Hepatocyte (in vitro differentiated cells): ENCODE measurements at regions not wholly inside any gene's neighbourhood (a gene's known extent, or its start where the extent isn't known, plus 50 kb on each side); places are given as distances from the start of the nearest gene placed in this dataset.

Experiments
- DNase-seq: peaks from one replicate; pipeline ENCODE4 v3.0.0-alpha.2; 2016; ENCODE audit warnings: low spot score
- H2AFZ ChIP-seq: fragments of 200-600 bp; sonication (generic); 2 replicates; pipeline ENCODE4 v1.6.0; 2016; ENCODE audit warnings: antibody characterized with exemption, mild to moderate bottlenecking
- H3K27ac ChIP-seq: fragments of 200-600 bp; sonication (generic); 2 replicates; pipeline ENCODE4 v1.5.1; 2016; ENCODE audit warnings: mild to moderate bottlenecking
- H3K27me3 ChIP-seq: fragments of 200-600 bp; sonication (generic); 2 replicates; pipeline ENCODE4 v1.6.1; 2016
- H3K36me3 ChIP-seq: fragments of 200-600 bp; sonication (generic); replicated peaks from 2 replicates; pipeline ENCODE4 v1.5.1; 2016; ENCODE audit warnings: low read depth; ENCODE audit not compliant: insufficient read depth
- H3K4me1 ChIP-seq: fragments of 200-600 bp; sonication (generic); 2 replicates; pipeline ENCODE4 v1.5.1; 2016; ENCODE audit warnings: mild to moderate bottlenecking, moderate library complexity; ENCODE audit not compliant: insufficient read depth
- H3K4me2 ChIP-seq: fragments of 200-600 bp; sonication (generic); 2 replicates; pipeline ENCODE4 v1.6.0; 2016
- H3K4me3 ChIP-seq: fragments of 200-600 bp; sonication (generic); 2 replicates; pipeline ENCODE4 v1.5.1; 2016; ENCODE audit warnings: mild to moderate bottlenecking
- H3K79me2 ChIP-seq: fragments of 200-600 bp; sonication (generic); 2 replicates; pipeline ENCODE4 v1.6.0; 2017; ENCODE audit warnings: mild to moderate bottlenecking
- H3K9me2 ChIP-seq: fragments of 200-600 bp; sonication (generic); replicated peaks from 2 replicates; pipeline ENCODE4 v1.6.0; 2017; ENCODE audit warnings: mild to moderate bottlenecking; ENCODE audit not compliant: insufficient read depth
- H3K9me3 ChIP-seq: fragments of 200-600 bp; sonication (generic); 2 replicates; pipeline ENCODE4 v1.5.1; 2016; ENCODE audit warnings: low read depth, mild to moderate bottlenecking
- H4K20me1 ChIP-seq: fragments of 200-600 bp; sonication (generic); 2 replicates; pipeline ENCODE4 v1.6.0; 2016; ENCODE audit warnings: mild to moderate bottlenecking; ENCODE audit not compliant: insufficient read depth, poor library complexity, severe bottlenecking
- EZH2 ChIP-seq: fragments of 200-600 bp; sonication (generic); IDR thresholded peaks from 2 replicates; pipeline ENCODE4 v1.6.1; 2016; ENCODE audit warnings: antibody characterized with exemption, mild to moderate bottlenecking, borderline replicate concordance
- EZH2phosphoT487 ChIP-seq: fragments of 200-600 bp; sonication (generic); IDR thresholded peaks from one replicate; pipeline ENCODE4 v1.6.1; 2018; ENCODE audit warnings: antibody characterized with exemption, mild to moderate bottlenecking, low read depth, moderate library complexity; ENCODE audit not compliant: unreplicated experiment, severe bottlenecking
- WGBS: methylation state at CpG from one replicate; pipeline ENCODE4 v1.1.6; 2016; ENCODE audit warnings: low lambda C conversion rate; ENCODE audit errors: missing lambda C conversion rate; 5-methylcytosine and 5-hydroxymethylcytosine counted together
- TF ChIP-seq, protein P1 (sequence below): fragments of 200-600 bp; sonication (generic); IDR thresholded peaks from 2 replicates; pipeline ENCODE4 v1.5.1; 2016; ENCODE audit warnings: antibody characterized with exemption, mild to moderate bottlenecking; ENCODE audit not compliant: poor library complexity

DNA sequence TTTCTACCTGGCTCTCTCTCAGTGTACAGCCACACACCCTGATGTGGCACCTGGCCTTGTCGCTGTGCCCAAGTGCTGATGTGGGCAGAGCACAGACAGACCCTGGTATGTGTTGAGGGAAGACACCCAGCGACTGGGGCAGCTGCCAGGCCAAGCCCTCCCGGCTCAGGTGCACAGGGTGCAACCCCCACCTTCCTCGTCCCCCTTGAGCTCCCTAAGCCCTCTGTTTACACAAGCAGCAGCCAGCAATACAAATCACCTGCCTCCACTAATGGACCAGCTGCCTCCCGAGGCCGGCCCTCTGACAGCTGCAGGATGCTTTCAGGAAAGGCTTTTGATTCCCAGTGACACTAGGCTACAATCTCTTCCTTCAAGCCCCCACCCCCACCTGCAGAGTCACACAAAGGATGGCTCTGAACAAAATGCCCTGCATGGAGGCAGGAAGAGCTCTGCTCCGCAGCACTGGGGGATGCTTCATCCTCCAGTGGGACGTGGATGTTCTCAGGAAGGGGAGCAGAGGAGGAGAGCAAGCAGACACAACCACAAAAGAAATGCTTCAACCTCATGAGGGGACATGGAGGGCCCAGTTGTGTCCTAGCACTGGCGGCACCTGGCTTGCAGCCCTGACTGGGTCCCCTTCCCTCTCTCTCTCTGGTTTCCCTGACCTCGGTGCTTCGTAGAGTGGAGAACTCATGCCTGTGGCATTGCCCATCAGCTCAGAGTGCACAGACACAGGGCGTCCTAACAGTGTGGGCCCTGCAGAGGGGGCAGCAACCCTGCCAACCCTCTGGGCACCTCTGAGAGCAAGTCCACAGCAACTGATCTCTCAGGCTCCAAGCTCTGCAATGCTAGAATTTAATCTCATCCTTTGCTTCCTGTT is 140.8 kb downstream of the BARX1 start:
- H3K9me3 ChIP-seq = no peaks in the 10 kb centered on the region
- DNase-seq = no peak
- WGBS = 49% methylated on average over 12 of the region's 12 CpGs
- no peak overlapping the region for H2AFZ ChIP-seq
- H3K27me3 ChIP-seq = peaks cover 15% of the 10 kb centered on the region
- H3K4me3 ChIP-seq = no peak overlapping the region
- TF ChIP-seq, protein P1, sequence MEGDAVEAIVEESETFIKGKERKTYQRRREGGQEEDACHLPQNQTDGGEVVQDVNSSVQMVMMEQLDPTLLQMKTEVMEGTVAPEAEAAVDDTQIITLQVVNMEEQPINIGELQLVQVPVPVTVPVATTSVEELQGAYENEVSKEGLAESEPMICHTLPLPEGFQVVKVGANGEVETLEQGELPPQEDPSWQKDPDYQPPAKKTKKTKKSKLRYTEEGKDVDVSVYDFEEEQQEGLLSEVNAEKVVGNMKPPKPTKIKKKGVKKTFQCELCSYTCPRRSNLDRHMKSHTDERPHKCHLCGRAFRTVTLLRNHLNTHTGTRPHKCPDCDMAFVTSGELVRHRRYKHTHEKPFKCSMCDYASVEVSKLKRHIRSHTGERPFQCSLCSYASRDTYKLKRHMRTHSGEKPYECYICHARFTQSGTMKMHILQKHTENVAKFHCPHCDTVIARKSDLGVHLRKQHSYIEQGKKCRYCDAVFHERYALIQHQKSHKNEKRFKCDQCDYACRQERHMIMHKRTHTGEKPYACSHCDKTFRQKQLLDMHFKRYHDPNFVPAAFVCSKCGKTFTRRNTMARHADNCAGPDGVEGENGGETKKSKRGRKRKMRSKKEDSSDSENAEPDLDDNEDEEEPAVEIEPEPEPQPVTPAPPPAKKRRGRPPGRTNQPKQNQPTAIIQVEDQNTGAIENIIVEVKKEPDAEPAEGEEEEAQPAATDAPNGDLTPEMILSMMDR = no peak
- TF ChIP-seq EZH2 (no peak), EZH2phosphoT487 (no peak)
- no peaks in the 10 kb centered on the region for H4K20me1 ChIP-seq
- H3K4me2 ChIP-seq = no peak overlapping the region
- no peaks in the 10 kb centered on the region for H3K36me3 ChIP-seq
- no peaks in the 10 kb centered on the region for H3K4me1 ChIP-seq
- no peak overlapping the region for H3K27ac ChIP-seq
- no peaks in the 10 kb centered on the region for H3K79me2 ChIP-seq
- no peaks in the 10 kb centered on the region for H3K9me2 ChIP-seq

DNA sequence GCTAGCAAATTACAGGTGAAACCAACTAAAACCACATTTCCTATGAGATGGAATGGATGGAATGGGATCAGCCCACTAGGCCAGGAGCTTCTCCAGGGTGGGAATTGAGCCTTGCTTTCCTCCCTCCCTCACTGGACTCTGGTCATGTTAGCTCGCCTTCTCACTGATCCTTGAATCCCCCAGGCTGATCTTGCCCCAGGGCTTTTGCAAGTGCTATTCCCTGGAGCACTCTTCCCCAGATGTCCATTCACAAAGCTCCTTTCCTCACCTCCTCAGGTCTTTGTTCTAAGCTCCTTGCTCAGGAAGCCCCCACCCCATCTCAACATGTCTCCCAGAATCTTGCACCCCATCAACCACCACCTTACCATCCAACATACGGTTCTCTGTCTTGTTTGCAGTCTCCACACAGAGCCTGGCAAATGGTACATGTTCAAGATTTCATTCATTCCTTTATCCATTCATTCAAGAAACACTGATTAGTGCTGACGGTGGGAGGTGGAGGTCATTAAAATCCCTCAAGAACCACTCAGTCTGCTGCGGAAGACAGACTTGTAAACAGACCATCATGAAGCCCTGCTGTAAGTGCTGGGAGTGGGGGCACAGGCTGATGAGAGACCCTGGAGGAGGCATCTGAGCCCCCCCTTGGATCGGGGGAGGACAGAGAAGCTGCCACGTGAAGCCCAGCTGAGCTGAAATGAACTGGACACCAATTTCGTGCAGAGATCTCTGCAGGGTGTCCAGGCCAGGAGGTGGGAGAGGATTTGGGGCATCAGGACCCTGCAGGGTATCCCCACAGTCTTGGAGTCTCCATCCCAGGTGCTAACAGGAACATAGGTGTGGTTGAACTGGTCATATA is 141.7 kb downstream of the BARX1 start:
- H2AFZ ChIP-seq = no peak overlapping the region
- H3K4me1 ChIP-seq = no peaks in the 10 kb centered on the region
- no peaks in the 10 kb centered on the region for H3K9me3 ChIP-seq
- H3K27me3 ChIP-seq = peaks cover 9% of the 10 kb centered on the region
- no peak overlapping the region for H3K27ac ChIP-seq
- H3K4me2 ChIP-seq = no peak overlapping the region
- no peaks in the 10 kb centered on the region for H3K79me2 ChIP-seq
- no peaks in the 10 kb centered on the region for H3K9me2 ChIP-seq
- no peaks in the 10 kb centered on the region for H3K36me3 ChIP-seq
- WGBS = 55% methylated on average over 7 of the region's 7 CpGs
- H4K20me1 ChIP-seq = no peaks in the 10 kb centered on the region
- H3K4me3 ChIP-seq = no peak overlapping the region
- DNase-seq = no peak
- TF ChIP-seq EZH2 (no peak), EZH2phosphoT487 (no peak)
- TF ChIP-seq, protein P1 = no peak

DNA sequence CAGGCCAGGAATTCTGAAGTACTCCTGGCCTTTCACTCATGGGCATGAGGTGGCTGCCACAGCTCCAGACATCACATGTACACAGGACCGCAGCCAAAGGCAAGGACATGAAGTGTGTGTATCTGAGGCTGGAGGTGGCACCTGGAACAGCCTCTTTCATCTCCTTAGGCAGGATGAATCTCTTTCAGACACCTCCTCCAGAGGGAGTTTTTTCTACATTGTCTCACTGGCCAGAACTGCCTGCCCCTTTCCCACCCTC is 142.8 kb downstream of the BARX1 start:
- 94% methylated on average over 1 of the region's 1 CpG for WGBS
- Histone ChIP-seq H4K20me1 (no peaks in the 10 kb centered on the region), H3K79me2 (no peaks in the 10 kb centered on the region), H3K4me2 (no peak overlapping the region), H3K36me3 (no peaks in the 10 kb centered on the region), H3K9me3 (no peaks in the 10 kb centered on the region), H3K27ac (no peak overlapping the region), H3K9me2 (no peaks in the 10 kb centered on the region), H3K27me3 (peaks cover 5% of the 10 kb centered on the region), H3K4me3 (no peak overlapping the region), H3K4me1 (no peaks in the 10 kb centered on the region), H2AFZ (no peak overlapping the region)
- TF ChIP-seq EZH2 (no peak), EZH2phosphoT487 (no peak)
- TF ChIP-seq, protein P1 = no peak
- no peak for DNase-seq
